GM18499 (cell line): ENCODE measurements at regions not wholly inside any gene's neighbourhood (a gene's known extent, or its start where the extent isn't known, plus 50 kb on each side); places are given as distances from the start of the nearest gene placed in this dataset.

Experiments
- ATAC-seq: cut with Tn5 transposase; IDR thresholded peaks from one replicate; pipeline ENCODE4 v1.9.1; 2021; ENCODE audit warnings: moderate number of reproducible peaks; ENCODE audit not compliant: insufficient read depth, unreplicated experiment

DNA sequence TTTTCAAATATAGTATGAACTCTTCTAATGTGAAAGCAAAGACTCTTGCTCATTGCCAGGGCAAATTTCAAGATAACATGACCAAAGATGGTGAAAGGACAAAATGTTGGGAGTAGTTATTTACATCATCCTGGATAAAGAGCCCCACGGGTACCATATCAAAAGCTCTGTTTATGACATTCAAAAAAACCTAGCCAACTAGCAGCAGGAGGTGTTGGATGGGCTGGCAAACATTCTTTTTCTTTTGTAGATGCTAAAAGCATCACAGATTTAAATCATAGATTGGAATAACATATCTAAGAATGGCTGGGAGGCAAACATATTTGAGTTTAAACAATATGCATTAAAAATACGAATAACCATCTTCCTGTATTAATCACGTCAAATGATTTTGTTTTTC is 153.5 kb downstream of the ICOS start:
- ATAC-seq: no peak

DNA sequence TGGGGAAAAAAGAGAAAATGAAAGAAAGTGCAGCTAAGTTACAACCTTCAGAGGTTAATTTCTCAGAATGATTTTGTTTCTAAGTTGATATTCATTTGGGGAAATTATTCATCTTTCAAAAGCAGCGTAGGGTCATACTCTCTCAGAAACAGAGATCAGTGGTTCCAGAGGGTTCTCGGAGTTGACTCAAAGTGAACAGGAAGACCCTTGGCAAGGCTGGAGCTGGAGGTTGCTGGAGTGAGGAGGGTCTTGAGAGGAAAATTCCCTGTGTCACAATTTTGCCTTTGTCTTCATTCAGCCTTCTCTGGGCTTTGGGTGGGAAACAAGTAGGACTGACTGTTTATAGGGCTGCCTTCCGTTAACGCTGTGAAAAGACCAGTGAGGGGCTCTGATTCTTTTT is 168.2 kb downstream of the ICOS start:
- ATAC-seq: no peak

DNA sequence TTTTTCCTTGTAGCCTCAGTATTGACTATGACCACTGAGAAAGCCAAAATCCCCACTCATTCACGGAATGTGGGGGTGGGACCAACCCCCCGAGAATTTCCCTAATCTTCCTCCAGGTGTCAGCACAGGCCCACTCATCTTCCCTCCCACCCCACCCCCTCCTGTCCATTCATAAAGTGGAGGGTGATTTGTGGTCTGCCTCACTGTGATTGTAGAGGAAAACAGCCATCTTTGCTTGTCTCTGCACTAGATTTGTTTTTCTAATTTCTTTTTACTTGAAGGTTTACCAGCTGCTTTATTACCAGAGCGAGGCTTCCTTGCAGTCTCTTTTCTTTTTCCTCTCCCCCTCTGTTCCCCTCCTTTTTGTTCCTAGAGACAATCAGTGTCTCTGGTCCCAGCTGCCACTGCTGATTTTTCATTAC is 171.8 kb downstream of the ICOS start:
- no peak for ATAC-seq

DNA sequence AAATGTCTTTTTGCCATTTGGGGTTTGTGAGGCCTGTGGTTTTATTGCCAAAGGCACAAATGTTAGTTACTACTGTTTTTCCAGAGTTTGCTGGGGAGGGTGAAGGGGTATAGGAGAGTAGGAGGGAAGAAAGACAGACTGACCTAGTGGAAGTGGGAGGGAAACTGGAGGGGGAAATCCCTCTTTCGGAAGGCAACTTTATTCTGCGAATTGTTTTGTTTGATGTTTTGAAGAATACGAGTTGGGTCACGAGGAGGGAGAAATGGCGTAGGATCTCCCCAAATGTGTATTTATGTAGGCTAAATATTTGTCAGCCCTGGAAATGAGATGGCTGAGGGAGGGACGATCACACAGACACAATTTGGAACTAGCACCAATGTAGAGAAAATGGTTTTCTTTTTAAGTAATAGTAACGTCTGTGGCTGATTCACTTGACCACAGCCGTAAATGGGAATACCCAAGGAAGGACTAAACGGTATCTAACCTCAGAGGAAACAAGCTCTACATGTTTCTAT is 172.3 kb downstream of the ICOS start:
- no peak for ATAC-seq

DNA sequence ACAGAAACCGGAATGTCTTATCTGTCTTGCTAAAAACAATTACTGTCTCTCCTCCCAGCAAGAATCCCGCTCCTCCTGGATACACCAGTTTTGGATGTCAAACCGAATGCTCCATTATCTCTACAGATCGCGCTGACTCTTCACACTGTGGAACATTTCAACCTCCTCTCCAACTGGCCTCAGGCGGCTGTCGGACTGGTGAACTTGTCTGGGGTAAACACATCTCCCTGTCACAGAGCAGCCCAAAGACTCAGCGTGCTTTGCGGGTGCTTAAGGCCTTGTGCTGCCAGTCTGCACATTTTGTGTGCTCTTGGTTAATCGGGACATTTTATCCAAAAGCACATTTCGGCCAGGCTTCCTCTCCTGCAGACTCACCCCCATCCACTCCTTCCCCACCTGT is 173.1 kb downstream of the ICOS start:
- ATAC-seq: no peak

DNA sequence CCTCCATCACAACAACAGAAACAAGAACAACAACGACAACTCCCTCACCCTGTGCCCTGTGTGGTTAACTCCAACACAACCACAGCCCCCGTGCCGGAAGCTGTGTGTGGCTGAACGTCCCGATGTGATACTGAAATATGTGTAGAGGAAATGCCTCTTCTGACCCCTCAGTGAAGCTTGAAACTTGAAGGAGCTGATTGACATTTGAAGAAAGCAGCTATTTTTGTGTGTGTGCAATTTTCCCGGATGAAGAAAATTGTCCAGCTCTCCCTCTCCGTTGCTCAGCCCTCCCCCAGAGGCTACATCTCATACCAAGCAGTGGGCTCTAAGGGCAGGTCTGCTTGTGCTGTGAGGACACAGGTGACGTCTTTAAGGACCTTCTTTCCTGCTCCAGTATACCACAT is 173.8 kb downstream of the ICOS start:
- ATAC-seq: peak; percentile 95

DNA sequence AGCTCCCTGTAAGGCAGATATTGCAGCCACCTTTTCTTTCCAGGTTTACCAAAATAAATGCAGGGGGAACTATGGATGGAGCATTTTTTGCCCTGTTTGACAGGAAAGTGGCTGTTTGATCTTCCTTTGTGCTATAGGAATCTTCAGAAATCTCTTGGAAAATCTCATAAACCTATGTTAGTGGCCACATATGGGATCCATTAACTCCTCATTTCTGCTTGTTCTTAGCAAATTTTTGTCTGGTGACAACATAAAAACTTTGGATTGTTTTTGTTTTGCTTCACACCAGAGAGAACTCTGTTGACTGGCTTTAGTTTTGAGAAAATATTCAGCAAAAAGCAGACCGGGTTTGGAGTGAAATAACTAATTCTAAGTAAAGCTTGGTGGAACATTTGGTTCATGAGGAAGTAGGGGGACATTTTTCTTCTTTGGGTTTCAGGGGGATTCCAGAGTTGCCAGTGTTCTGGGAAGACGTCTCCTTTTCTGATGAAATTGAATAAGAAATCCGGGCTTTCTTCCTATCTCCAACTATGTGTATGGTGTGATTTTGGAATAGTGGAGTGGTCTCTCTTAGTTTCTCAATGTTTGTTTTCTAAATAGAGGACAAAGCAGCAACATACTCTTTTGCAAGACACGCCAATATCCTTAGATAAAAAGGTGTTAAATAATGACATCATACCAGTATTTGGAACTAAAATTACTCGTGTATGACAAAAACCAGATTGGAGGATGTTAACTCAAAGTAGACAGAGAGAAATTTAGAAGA is 174.4 kb downstream of the ICOS start:
- no peak for ATAC-seq

DNA sequence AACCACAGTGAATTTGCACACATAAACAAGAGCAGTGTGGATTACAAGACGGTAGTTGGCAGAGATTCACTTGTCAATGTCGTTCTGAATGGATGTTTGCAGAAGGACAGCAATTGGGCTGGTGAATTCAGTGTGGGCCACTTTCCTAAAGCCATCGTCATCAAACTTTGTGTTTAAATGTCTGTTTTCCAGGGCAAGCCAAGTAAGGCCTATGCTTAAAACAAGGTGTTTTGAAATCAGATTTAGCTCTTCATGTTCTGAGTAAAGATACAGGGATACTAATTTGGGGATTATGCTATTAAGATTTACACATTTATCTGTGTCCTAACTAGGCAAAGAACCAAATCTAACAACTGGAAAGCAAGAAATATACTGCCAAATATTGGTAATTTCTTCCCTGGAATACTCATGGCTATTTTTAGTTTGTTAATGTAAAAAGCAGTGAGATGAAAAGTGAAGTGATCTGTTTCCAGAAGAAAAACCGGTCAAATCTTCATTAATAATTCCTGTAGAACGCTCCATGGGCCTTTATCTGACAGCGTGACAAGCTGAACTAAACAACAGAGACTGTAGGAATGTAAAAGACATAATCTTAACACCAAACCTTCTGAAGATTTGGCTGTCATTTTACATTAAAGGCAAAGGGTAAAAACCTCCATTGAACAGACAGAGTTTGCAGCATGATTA is 175.7 kb downstream of the ICOS start:
- no peak for ATAC-seq

DNA sequence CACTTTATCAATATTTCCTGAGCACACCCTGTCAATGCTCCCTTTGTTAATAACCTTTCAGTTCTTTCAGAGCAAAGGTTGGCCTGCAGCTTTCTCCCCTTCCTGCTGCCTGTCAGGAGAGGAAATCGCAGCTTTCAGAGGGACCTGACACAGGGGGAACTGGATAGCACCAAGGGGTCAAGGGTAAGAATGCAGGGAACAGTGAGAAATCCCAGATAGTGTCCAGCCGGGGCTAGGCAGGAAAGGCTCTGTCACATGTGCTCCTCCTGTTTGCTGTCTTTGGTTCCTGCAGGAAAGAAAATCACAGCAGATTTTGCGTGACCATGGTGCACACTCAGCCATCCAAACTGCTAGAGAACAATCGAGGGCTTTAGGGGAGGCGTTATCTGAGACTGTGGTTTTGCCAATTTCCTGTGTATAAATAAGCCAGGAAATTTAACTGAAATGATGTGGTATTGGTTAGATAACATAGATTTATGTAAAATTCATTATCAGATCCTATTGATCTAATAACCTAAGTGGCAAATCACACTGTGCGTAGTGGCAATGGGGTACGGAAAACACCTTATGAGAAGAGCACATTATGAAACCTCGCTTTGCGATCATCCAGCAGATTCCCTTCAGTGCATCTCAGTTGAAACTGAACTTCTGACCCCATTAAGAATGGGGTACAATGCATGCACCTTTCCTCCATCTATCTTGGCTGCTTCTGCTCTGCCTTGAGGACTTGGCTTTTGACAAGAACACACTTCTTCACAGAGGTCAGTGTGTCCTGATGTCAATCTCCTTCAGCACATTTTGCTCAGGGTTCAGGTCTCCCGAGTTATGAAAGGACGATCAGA is 178.0 kb downstream of the ICOS start:
- no peak for ATAC-seq

DNA sequence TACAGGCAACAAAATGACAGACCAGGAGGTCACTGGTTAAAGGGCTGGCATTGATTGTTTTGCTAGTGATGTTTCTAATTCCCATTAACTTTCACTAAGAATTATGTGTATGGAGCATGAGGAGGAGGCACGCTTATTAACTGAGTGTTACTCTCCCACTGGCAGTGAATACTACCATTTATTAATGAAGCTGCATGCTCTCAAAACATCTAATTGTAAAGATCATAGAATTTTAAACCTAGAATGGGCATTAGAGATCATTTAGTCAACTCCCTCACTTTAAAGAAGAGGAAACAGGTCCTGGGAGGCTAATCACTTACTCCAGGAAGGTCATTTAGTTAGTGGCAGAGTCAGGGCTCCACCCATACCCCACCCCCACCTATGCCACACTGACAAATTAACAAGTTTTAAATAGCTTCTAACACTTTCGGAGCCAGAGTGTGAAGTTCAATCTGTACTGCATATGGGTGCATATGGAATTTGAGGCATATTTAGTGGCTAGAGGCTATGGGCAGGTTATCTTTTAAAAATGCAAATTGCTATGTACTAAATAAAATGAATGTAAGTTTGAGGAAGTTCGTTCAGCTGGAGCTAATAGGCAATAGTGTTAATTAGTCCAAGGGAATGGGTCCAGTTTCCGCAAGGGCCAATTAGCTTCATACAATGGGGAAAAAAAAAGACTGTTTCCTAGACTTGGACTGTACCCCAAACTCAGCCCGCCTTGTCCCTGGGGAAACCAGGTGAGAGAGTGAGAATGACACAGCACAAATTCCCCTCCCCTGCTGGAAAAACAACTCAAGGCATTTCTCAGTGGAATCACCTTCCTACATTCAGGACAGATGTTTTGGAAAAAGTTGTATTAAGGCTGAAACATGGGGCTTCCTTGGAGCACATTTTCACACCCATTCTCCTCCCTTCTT is 178.8 kb downstream of the ICOS start:
- no peak for ATAC-seq

DNA sequence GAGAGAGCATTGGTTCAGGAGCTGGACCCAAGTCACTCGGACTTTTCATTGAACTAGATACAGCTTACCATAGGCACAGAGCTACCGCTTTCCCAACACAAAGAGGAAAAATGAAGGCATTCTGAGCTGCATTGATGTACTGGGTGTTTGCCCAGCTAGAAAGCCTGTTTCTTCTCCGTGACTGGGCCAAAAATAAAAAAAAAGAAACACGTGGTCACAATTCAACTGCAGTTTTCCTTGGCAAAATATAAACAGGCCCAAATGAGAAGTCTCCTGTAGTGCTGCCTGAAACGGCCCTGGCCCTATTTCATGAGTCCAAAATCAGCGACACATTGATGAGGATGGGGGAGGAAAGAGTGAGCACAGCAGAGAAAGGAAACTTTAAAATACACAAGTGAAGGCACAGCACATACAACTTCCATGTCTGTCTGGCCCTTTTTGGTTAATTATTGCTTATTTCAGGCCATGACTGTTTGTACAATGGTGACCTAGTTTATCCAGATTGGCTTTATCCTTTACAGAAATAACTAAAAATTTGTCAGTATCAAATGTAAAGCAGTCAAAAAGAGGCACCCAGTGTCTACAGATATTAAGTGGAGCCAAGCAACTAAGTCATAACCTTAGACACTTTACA is 179.7 kb downstream of the ICOS start:
- no peak for ATAC-seq

DNA sequence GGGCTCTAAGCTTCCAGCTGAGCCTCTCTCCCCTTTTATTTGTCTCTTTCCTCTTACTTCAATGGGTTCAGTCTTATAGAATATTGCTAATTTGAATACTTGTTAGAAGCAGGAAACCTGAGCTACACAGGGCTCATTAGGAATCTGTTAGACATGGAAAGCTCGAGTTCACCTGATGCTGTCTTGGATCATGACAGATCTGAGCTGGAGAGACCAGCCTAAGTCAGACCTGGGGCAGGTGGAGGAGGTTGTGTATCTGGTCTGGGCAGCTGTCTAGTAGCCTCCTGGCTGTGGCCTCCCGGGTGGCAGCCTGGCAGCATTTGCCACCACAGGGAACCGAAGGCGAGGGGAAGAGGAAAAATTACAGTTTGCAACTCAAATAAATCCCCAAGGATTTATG is 185.9 kb downstream of the ICOS start:
- no peak for ATAC-seq

DNA sequence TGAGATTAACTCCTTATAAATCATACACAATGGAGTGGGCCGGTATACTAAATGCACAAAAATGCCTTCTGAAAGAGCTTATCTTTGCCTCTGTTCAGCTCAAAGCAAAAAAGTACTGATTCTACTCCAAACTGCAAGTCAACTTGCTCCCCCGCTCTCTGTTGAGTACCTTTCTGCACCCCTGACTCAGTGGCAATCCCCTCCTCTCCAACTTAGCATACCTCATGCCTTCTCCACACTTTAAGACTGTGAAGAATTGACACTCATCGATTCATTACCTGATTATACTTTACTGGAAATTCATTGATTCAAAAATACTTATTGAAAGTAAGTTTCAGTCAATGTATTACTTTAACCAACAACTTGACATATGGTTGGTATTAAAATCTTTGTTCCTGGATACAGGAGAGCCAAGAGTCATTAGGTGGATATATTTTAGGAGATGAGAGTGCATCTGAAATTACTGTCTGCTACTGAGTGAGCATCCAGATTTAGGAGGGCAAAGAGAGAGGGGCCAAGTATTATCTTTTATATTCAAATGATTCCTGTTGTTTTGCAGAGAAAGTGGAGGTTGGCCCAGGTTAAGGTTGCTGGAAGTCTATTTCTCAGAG is 187.7 kb downstream of the ICOS start:
- ATAC-seq: no peak

DNA sequence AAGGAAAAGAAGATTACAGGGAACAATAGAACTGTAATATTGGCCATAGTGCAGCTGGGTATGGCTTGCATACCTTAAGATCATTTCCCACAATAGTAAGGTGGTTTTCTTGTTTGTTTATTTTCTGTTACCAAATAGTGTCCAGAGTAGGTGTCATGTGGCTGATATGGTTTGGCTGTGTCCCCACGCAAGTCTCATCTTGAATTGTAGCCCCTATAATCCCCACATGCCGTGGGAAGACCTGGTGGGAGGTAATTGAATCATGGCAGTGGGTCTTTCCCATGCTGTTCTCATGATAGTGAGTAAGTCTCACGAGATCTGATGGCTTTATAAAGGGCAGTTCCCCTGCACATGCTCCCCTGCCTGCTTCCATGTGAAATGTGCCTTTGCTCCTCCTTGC is 190.1 kb downstream of the ICOS start:
- no peak for ATAC-seq

DNA sequence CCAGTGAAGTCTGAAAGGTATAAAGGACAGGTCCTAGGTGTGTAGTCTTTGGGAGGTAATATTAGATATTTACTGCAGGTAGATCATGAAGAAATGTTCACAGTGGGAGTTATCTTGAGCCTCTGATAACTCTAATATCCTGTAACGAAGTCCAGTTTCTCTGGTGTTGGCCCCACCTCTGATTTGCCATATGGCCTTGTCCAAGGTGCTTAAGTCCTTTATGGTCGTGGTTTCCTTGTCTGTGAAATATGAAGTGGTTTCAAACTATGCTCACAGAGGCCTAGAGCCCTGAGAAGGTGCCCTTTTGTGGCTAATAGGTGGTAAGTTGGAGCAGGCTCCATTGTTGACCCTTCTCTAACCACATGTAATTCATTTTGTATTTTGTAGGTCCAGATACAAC is 190.7 kb downstream of the ICOS start:
- no peak for ATAC-seq

DNA sequence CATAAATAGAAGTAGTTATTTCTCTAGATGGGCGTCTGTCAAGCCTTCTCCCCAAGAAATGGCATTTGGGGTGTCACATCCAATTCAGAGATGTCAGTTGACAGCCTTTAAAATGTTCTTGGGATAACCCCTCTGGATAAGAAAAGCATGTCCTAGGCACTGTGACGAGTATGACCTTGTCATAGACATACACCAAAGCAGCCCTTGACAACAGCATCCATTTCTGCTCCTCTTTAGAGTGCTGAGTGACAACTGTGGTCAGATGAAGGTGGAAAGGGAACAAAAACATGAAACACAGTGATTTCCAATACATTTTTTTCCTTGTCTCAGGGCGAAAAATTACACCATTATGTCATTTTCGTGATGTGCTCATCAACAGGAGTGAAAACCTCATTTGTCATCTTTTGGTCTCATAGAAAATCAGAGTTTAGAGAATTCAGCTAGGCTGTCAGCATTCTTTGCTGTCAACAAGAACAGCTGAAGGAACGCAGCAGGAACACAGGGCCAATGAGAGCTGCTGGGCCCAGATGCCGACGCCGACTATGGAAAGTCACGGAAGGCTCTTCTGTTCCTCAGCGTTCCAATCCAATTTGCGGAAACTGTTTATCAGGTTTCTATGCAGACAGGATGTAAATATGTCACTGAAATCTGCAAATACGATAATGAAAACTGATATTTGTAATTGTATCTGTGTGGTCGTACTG is 193.2 kb downstream of the ICOS start:
- ATAC-seq: no peak

DNA sequence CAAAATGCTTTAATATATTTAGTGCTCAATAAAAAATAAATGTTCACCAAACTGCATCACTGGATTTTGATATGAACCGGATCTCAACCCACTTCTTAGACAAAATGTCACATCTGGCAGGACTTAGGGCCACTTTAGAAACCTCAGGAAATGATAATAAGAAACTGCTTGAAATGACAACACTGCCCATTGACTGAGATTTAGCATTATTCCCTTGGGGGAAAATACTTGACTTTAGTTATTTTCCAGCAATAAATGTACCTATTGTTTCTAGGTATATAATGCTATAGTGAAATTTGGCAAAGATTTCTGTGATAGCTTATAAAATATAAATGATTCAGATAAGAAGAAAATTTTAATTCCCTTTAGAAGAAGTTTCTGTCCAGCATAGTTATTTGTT is 195.1 kb downstream of the ICOS start:
- no peak for ATAC-seq

DNA sequence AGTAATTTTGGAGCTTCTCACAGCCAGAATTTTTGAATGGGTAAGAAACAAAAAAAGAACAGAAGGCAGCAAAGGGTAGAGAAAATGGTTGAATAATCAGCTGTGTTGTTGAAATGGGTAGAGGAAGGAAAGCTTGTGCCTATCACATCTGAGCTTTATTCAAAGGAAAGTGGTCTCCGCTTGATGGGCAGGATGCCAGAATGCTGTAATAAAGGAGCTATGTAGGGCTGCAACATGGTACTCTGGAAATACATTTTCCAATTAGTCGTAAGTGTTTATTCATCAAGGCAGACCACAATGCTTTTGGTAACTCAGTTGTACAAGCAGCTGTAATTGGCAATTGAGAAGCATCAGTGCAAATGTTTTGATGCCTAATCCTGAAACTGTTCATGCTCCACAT is 196.9 kb downstream of the ICOS start:
- no peak for ATAC-seq
